Esophagus squamous epithelium (tissue), 5 donors: ENCODE measurements at regions not wholly inside any gene's neighbourhood (a gene's known extent, or its start where the extent isn't known, plus 50 kb on each side); places are given as distances from the start of the nearest gene placed in this dataset.
A peak's percentile ranks its signal among the peaks of the same experiment; 100 is the strongest.

Source experiments
- DNase-seq: peaks from one replicate; lab custom pipeline; 2025; lab: John Stamatoyannopoulos, UW
- H3K27ac ChIP-seq, 4 donors: fragments of 200-600 bp; sonication (generic); one replicate each; pipeline ENCODE4 v1.5.1; 2016 to 2019; ENCODE audit warnings: mild to moderate bottlenecking in 1 of 4
- H3K27me3 ChIP-seq, 4 donors: fragments of 200-600 bp; sonication (generic); 1 replicate in 3 of 4; 2 replicates in 1 of 4; pipeline versions ENCODE4 v1.5.1 to v1.6.0; 2017 to 2021; ENCODE audit warnings: antibody characterized with exemption in 1 of 4
- H3K36me3 ChIP-seq, 3 donors: fragments of 200-600 bp; sonication (generic); one replicate each; pipeline ENCODE4 v1.5.1; 2016 to 2019
- H3K4me1 ChIP-seq, 3 donors: fragments of 200-600 bp; sonication (generic); one replicate each; pipeline ENCODE4 v1.5.1; 2017 to 2019
- H3K4me3 ChIP-seq, 4 donors: fragments of 200-600 bp; sonication (generic); 1 replicate in 3 of 4; 2 replicates in 1 of 4; pipeline ENCODE4 v1.5.1; 2016 to 2019; ENCODE audit warnings: mild to moderate bottlenecking in 2 of 4, moderate library complexity in 1 of 4
- H3K9me3 ChIP-seq, 3 donors: fragments of 200-600 bp; sonication (generic); one replicate each; pipeline ENCODE4 v1.5.1; 2016 to 2019
- POLR2A ChIP-seq, 4 donors: fragments of 450-650 bp; IDR thresholded peaks; one replicate each; pipeline ENCODE4 v1.6.1; 2017; ENCODE audit warnings: antibody characterized with exemption in 4 of 4, mild to moderate bottlenecking in 4 of 4, moderate library complexity in 3 of 4
- WGBS, 2 donors: methylation state at CpG; one replicate each; pipeline ENCODE4 v1.1.5; 2018; 5-methylcytosine and 5-hydroxymethylcytosine counted together
- intact Hi-C: fragments of 100-400 bp; cut with DNase I; formaldehyde crosslinking; loops from one replicate; pipeline ENCODE4 v1.15.0; 2022
- TF ChIP-seq, protein P1 (sequence below), 6 experiments: fragments of 450-650 bp in 4 of 6; fragments of 200-600 bp in 2 of 6; sonication (generic) in 2 of 6; IDR thresholded peaks; one replicate each; pipeline ENCODE4 v1.5.1; 2016 to 2019; ENCODE audit warnings: antibody characterized with exemption in 6 of 6, mild to moderate bottlenecking in 4 of 6, moderate library complexity in 4 of 6
- donor health status: DM: yes; HTN: yes; CAD: no.

DNA sequence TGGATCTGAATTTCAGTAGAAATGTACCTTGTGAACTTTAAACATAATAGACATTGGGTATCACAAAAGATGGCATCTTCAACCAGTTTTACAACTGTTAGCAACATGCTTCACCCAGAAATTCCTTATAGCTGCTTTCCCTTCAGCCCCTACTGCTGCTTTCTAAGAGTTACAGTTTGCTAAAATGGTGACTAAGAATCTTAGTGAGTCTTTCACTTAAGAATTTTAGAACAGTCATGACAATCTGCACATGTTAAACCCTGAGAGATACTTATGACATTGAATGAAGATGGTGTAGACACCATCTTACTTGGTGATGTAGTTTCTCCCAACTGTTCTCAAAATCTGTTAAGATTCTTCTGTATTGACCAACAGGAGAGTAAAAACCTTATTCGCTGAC is 129.7 kb upstream of the UBE2E1 start:
- H3K27ac ChIP-seq, result no peak overlapping the region
- intact Hi-C loops, result no loop called here
- H3K9me3 ChIP-seq, result no peaks in the 10 kb centered on the region
- H3K36me3 ChIP-seq, result no peaks in the 10 kb centered on the region
- peaks cover 0 to 32% (median 8%) of the 10 kb centered on the region in 3 donors for H3K4me1 ChIP-seq
- no peak for DNase-seq
- peaks cover 0 to 10% (median 0%) of the 10 kb centered on the region in 4 donors for H3K27me3 ChIP-seq
- no peak for TF ChIP-seq POLR2A (IDR thresholded peaks at IDR 0.05)
- TF ChIP-seq, protein P1, sequence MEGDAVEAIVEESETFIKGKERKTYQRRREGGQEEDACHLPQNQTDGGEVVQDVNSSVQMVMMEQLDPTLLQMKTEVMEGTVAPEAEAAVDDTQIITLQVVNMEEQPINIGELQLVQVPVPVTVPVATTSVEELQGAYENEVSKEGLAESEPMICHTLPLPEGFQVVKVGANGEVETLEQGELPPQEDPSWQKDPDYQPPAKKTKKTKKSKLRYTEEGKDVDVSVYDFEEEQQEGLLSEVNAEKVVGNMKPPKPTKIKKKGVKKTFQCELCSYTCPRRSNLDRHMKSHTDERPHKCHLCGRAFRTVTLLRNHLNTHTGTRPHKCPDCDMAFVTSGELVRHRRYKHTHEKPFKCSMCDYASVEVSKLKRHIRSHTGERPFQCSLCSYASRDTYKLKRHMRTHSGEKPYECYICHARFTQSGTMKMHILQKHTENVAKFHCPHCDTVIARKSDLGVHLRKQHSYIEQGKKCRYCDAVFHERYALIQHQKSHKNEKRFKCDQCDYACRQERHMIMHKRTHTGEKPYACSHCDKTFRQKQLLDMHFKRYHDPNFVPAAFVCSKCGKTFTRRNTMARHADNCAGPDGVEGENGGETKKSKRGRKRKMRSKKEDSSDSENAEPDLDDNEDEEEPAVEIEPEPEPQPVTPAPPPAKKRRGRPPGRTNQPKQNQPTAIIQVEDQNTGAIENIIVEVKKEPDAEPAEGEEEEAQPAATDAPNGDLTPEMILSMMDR (IDR thresholded peaks at IDR 0.05), result no peak
- no peak overlapping the region for H3K4me3 ChIP-seq
- 92 to 100% methylated on average over 1 of the region's 1 CpG for WGBS, 2 donors

GRCh38 chr3:23682646-23683045 is 123.1 kb upstream of the UBE2E1 start:
- Histone ChIP-seq H3K36me3 (no peaks in the 10 kb centered on the region), H3K27me3 (no peaks in the 10 kb centered on the region), H3K27ac (peak overlapping the region in 2 of 4 donors; percentile 47 to 53), H3K4me1 (peaks cover 14 to 44% (median 16%) of the 10 kb centered on the region in 3 donors), H3K9me3 (no peaks in the 10 kb centered on the region), H3K4me3 (no peak overlapping the region)
- intact Hi-C loops, result no loop called here
- DNase-seq, result no peak
- no peak for TF ChIP-seq POLR2A (IDR thresholded peaks at IDR 0.05)
- TF ChIP-seq, protein P1 (IDR thresholded peaks at IDR 0.05), result peak in 1 of 6 experiments; percentile 37
- WGBS, 2 donors, result 30 to 38% methylated on average over 1 of the region's 1 CpG

GRCh38 chr3:23685541-23686258 is 120.1 kb upstream of the UBE2E1 start:
- intact Hi-C loops, result no loop called here
- DNase-seq, result peak; percentile 5

DNA sequence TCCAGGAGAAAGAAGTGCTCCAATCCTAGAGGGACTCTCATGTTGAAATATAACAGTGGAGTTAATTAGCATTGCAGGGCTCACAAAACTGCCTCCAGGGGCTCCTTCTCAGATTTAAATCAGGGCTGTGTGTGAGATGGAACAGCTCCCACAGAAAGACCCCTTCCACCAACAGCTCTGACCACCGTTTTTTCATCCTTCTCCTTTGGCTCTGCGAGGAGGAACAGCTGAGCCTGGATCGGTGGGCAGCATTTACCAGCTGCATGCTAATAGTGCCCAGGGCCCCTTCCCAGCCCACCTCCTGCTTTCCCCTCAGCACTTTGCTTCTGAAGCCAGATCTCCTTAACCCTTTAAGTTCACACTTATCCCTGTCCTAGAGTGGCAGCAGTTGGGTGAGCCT is 119.2 kb upstream of the UBE2E1 start:
- TF ChIP-seq POLR2A (IDR thresholded peaks at IDR 0.05), result no peak
- TF ChIP-seq, protein P1 (IDR thresholded peaks at IDR 0.05), result no peak
- peak overlapping the region in 2 of 4 donors; percentile 79 to 80 for H3K27ac ChIP-seq
- no peak overlapping the region for H3K4me3 ChIP-seq
- 68 to 91% methylated on average over 3 of the region's 3 CpGs for WGBS, 2 donors
- H3K27me3 ChIP-seq, result no peaks in the 10 kb centered on the region
- H3K9me3 ChIP-seq, result peaks cover 0 to 8% (median 4%) of the 10 kb centered on the region in 3 donors
- no peak for DNase-seq
- H3K36me3 ChIP-seq, result no peaks in the 10 kb centered on the region
- H3K4me1 ChIP-seq, result peaks cover 14 to 40% (median 16%) of the 10 kb centered on the region in 3 donors
- intact Hi-C loops, result no loop called here

More at GRCh38 chr3:23685541-23686258, 120.1 kb upstream of the UBE2E1 start:
- Histone ChIP-seq H3K4me3 (no peak overlapping the region), H3K9me3 (peaks cover 0 to 8% (median 4%) of the 10 kb centered on the region in 3 donors), H3K27me3 (no peaks in the 10 kb centered on the region), H3K4me1 (peaks cover 14 to 40% (median 16%) of the 10 kb centered on the region in 3 donors), H3K36me3 (no peaks in the 10 kb centered on the region), H3K27ac (peak overlapping the region; percentile 60 to 80 (median 74))
- TF ChIP-seq, protein P1 (IDR thresholded peaks at IDR 0.05), result no peak
- no peak for TF ChIP-seq POLR2A (IDR thresholded peaks at IDR 0.05)
- 30 to 40% methylated on average over 9 of the region's 9 CpGs for WGBS, 2 donors

DNA sequence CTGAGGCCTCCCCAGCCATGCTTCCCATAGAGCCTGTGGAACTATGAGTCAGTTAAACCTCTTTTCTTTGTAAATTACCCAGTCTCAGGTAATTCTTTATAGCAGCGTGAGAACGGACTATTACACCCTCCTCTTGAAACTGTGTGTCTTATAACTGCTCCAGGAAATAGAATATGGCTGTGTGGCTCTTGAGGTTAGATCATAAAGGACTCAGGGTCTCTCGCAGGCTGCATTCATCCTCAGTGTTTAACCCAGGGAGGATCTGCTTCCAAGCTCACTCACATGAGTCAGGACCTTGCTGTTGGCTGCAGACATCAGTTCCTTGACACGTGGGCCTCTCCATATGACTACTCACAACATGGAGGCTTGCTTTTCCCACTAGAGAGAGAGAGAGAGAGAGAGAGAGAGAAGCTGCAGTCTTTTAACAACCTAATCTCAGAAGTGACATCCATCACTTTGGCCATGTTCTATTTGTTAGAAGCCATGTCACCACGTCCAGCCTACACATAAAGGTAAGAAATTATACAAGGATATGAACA is 114.3 kb upstream of the UBE2E1 start:
- no peak for DNase-seq
- Histone ChIP-seq H3K4me1 (peaks cover 6 to 11% (median 9%) of the 10 kb centered on the region in 3 donors), H3K4me3 (no peak overlapping the region), H3K9me3 (peaks cover 0 to 8% (median 4%) of the 10 kb centered on the region in 3 donors), H3K36me3 (no peaks in the 10 kb centered on the region), H3K27me3 (no peaks in the 10 kb centered on the region), H3K27ac (no peak overlapping the region)
- 82 to 90% methylated on average over 5 of the region's 5 CpGs for WGBS, 2 donors
- intact Hi-C loops, result no loop called here
- no peak for TF ChIP-seq POLR2A (IDR thresholded peaks at IDR 0.05)
- TF ChIP-seq, protein P1 (IDR thresholded peaks at IDR 0.05), result no peak
